GM12873 (cell line): ENCODE measurements at regions not wholly inside any gene's neighbourhood (a gene's known extent, or its start where the extent isn't known, plus 50 kb on each side); places are given as distances from the start of the nearest gene placed in this dataset.

Experiments used
- CTCF ChIP-seq: IDR thresholded peaks from 2 replicates; pipeline ENCODE4 v1.5.1; 2012; ENCODE audit warnings: low read depth, mild to moderate bottlenecking, moderate library complexity, low read length, control low read depth; ENCODE audit not compliant: insufficient read depth; ENCODE audit errors: missing control alignments

GRCh38 chr3:99524559-99524958, 113.8 kb upstream of the COL8A1 start:
- TF ChIP-seq CTCF, result no peak

GRCh38 chr3:99523431-99524127, 114.8 kb upstream of the COL8A1 start:
- no peak for TF ChIP-seq CTCF

- TF ChIP-seq CTCF, result no peak
These were observed 116.2 kb upstream of the COL8A1 start for GRCh38 chr3:99522147-99522546.

- no peak for TF ChIP-seq CTCF
These were observed 116.8 kb upstream of the COL8A1 start for GRCh38 chr3:99521551-99521950.

GRCh38 chr3:99520513-99520912, 117.9 kb upstream of the COL8A1 start:
- no peak for TF ChIP-seq CTCF

GRCh38 chr3:99516936-99517335, 121.5 kb upstream of the COL8A1 start:
- no peak for TF ChIP-seq CTCF

GRCh38 chr3:99515891-99516290, 122.5 kb upstream of the COL8A1 start:
- TF ChIP-seq CTCF, result no peak
